ENCODE measurements at regions not wholly inside any gene's neighbourhood (a gene's known extent, or its start where the extent isn't known, plus 50 kb on each side); places are given as distances from the start of the nearest gene placed in this dataset.

- peak; percentile 85 for DNase-seq
These were observed 302.7 kb downstream of the DUSP10 start for GRCh38 chr1:221439008-221439746.

GRCh38 chr1:221439747-221440501 lies 302.0 kb downstream of the DUSP10 start:
- DNase-seq = peak; percentile 88

- DNase-seq = peak; percentile 20
These were observed 301.2 kb downstream of the DUSP10 start for GRCh38 chr1:221440658-221441057.

DNA sequence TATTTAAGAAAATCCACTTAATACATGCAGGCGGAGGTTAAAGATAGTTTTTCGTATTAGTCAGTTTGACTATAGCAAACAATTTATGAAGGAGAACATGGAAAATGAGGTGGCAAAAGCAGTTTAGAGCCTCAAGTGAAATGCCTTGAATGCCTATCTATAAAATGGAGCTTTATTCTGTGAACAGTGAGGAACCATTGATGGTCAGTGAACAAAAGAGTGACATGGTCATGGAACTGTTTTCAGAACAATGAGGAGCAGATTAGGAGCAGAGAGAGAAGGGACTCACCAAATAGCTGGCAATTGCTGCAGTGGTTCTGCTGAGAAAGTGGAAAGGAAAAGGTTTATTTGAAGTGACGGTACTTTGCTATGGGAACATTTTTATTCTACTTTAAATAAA lies 299.8 kb downstream of the DUSP10 start:
- no peak for DNase-seq

DNA sequence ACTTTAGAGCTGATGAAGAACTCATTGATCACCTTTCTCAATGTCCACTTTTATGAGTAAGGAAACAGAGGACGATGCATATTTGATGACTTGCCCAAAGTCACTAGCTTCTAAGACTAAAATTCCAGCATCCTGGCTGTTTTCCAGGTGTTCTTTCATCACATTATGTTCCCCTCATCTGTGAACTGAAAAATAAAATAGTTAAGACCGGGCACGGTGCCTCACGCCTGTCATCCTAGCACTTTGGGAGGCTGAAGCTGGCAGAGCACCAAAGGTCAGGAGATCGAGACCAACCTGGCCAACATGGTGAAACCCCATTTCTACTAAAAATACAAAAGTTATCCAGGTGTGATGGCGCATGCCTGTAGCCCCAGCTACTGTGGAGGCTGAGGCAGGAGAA lies 297.5 kb downstream of the DUSP10 start:
- no peak for DNase-seq

DNA sequence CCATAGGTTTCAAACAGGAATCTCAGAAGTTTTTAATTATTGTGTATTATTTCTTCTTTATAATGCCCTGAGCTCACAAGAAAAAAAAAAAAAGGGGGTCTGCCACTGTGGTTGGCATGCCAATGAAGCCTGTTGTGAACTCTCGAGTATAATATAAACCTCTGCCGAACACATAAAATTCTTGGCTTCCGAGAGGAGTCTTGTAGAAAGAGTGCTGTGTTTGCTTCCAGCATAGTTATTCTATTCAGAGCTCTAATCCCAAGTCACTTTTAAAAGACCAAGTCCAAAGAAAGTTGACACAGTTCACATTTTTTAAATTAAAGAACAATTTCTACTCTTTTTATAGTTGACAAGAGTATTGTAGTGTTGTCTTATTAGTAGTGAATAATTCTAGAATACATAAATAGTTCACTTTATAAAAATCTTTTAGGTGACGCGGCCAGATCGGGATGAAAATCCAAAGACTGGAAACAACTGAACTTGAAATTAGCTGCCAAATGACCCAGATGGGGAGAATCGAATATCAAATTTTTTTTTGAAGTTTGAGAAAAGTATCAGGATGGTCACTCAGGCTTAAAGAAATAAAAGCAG lies 293.2 kb downstream of the DUSP10 start:
- DNase-seq = no peak

- DNase-seq = no peak
These were observed 292.7 kb downstream of the DUSP10 start for GRCh38 chr1:221449194-221449593.

DNA sequence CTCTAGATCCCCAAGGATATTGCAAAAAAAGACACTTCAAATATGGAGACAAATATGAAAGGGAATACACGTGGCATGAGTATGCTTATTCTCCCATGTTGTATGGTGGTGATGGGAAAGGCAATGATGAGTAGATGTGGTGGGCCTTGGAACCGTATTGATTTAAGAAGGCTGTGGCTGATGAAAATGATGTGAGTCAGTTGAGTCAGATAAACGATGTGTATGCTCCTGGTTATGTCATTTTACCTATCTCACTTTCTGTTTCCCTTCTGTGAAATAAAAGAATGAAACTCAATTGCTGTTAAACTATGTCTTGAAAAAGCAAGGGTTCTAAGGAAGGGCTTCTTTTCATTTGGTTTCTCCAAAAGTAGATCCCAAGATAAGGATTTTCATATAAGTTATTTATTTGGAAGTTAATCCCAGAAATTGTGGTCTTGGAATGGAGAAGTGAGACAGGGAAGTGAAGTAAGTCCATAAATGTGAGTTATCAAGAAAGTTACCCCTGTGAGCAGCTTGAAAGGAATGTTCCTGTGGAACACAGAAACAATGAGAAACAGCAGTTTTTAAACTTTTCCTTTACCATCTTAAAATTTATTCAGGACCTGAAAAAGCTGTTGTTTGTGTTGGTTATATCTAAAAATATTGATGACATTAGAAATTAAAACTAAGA lies 292.0 kb downstream of the DUSP10 start:
- no peak for DNase-seq

GRCh38 chr1:221451741-221452140 lies 290.1 kb downstream of the DUSP10 start:
- DNase-seq = no peak

GRCh38 chr1:221454096-221454495 lies 287.8 kb downstream of the DUSP10 start:
- DNase-seq = no peak

GRCh38 chr1:221456918-221457317 lies 285.0 kb downstream of the DUSP10 start:
- no peak for DNase-seq

DNA sequence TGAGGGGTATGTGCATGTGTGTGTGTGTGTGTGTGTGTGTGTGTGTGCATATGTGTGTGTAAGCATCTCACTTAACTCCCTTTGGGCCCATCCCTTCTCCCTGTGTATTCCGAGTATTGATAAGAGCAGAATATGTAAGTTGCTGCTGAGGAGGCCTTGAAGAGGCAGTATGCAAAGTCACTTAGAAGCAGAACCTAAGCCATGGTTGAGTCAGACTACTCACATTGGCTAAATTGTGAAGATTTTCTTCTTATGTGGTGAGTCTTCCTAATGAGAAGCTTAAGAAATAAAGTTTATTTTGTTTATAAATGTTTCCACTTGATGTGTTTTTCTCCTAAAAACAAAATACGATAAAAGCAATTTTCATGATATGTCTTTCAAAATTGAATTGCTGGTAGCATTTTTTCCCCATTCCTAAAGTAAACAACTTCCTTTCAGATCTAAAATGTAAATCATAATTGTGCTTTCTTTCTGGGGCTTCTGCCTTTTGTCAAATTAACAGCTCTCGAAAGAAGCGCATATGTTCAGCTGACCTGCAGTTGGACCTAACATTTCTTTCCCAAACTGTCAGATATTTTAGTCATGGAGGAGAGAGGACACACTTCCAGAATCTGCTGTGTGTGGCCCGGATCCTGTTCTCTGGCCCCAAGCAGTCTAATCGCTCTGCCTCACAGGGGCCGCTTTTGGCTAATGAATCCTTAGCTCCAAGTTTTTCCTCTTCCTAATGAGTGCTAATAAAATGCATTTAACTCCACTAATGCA lies 284.0 kb downstream of the DUSP10 start:
- DNase-seq = no peak

GRCh38 chr1:221458447-221459156 lies 283.3 kb downstream of the DUSP10 start:
- no peak for DNase-seq

DNA sequence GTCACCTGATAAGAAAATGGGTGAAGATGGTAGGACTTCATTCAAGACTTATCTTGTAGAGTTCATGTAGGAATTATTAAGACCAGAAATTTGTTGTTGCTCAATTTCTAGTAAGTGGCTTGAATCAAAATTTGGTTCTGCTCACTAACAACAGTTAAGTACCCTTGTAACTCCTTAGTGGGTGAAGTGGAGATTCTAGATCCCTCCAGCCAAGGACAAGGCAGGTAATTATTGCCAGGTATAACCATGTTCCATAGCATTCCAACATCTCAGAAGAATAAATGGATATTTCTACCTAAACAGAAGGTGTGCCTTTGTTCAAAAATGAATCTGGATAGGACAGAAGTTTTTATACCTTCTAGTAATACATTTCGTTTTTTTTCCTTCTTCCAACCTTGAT lies 282.3 kb downstream of the DUSP10 start:
- DNase-seq = no peak

DNA sequence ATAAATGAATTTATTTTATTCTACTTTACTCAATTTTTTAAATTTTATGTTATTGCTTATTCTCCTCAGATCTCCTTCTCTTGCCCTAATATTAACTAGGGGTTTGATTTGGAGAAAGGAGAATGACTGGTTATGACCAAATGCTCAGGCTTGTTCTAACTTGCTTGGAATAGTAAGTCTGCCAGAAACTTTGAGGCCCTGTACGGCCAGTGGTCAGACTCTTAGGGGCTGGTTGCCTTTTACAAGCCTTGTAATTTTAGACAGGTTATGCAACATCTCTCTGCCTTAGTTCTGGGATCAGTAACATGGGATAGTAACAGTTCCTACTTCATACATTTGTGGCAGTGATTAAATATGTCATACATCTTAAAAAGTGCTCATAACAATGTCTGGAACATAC lies 279.5 kb downstream of the DUSP10 start:
- no peak for DNase-seq

- DNase-seq = no peak
These were observed 273.3 kb downstream of the DUSP10 start for GRCh38 chr1:221468546-221468945.

GRCh38 chr1:221469476-221469875 lies 272.4 kb downstream of the DUSP10 start:
- no peak for DNase-seq

DNA sequence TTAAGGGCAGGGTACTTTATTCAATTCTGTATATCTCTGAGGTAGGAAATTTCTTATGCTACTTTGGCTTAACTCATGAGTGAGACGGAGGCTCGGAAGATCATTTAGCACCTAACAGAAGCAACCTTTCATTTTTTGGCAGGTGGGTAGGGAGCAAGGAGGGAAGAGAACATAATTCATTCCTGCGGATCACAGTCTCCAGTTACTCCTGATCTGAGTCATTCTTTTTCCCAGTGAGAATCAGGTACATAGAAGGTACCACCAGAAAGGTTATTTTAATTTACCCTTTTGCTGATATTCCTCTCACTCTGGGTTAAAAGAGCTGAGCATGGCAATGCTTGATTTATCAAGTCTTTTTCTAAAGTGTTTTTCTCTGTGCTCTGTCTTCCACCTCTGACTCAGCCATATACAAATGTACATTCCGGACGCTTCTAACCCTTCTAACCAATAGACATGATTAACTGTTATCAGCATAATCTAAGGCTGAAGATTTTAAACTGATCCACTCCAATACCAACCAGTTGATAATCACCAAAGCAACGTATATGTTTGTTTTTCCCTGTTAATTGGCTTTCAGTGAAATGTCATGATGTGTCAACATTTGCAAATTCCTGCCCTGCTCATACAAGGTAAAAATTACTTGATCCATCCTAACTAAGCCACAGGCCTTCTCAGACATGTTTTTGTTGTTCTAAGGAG lies 271.7 kb downstream of the DUSP10 start:
- DNase-seq = no peak

- no peak for DNase-seq
These were observed 268.5 kb downstream of the DUSP10 start for GRCh38 chr1:221473411-221473810.

DNA sequence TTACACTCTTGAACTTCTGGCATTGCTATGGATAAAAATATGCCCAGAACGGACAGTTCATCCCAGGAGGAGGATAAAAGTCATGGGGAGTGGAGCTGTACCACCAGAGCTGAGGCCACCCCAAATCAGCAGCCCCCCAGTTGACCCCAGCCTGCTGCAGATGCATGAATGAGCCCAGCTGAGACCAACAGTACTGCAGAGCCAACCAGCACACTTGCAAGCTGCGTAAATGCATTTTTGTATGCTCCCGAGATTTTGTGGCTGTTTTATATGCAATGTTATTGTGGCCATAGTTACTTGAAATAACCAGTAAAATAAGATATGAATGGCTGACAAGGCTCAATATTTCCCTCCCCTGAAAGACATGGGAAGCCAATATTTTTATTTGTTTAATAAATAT lies 264.6 kb downstream of the DUSP10 start:
- no peak for DNase-seq
